ENCODE measurements at regions not wholly inside any gene's neighbourhood (a gene's known extent, or its start where the extent isn't known, plus 50 kb on each side); places are given as distances from the start of the nearest gene placed in this dataset.

DNA sequence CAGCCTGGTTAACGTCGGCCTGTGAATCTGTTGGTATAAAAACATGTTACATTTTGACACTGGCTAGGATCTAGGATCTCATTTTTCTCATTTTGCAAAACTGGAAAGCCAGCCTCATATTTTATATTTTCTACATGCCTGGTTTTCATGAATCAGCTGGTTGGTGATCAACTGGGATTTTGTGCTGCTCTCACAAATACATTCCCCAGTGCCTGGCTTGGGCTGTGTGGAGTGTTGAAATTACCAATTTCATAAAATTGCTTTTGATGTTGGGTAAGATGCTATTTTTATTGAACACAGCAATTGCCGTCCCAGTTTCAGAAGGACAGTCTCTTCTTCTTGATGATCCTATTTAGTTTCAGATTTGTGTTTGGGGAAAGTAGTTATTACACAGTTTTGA lies 604.3 kb downstream of the TAFA4 start:
- no peak for DNase-seq (ENCODE audit: low read depth in 4 of 4, low spot score in 3 of 4)

- DNase-seq (ENCODE audit: low read depth in 4 of 4, low spot score in 3 of 4) = no peak
Observed at GRCh38 chr3:68315964-68316363, 616.4 kb downstream of the TAFA4 start.

DNA sequence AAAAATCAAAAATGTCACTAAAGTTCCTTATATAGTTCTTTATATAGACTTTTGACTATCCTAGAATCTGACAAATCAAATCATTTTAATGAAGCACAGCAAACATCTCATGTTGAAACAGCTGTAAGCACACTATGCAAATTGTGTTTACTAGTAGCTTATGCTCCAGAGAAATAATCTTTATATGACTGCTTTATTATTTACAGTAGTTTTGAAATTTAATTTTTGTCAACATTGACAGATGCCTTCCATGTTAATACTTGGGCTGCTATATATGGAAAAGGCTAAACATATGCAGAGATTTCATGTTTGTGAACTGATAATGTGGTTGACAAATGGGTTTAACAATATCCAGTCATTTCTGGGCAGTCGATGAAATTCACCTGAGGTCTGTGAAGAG lies 616.8 kb downstream of the TAFA4 start:
- no peak for DNase-seq (ENCODE audit: low read depth in 4 of 4, low spot score in 3 of 4)

DNA sequence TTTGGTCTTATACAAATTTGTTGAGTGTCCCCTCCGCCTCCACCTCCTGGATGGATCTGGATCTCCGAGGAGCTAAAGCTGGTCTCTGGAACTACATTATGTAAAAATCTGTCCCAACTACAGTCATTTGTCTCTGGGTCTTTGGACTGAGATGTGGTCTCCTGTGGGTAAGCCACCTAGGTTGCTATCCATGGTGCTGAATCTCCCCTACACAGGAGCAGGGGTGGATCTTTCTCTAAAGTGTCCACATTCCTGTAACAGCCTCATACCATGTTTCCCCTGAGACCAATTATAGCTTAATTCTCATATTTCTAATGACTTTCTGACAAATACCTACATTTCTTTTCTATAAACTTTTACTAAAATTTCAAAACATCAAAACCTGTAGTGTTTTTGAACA lies 625.8 kb downstream of the TAFA4 start:
- DNase-seq (ENCODE audit: low read depth in 4 of 4, low spot score in 3 of 4) = peak; percentile 50 to 56 (median 54)

DNA sequence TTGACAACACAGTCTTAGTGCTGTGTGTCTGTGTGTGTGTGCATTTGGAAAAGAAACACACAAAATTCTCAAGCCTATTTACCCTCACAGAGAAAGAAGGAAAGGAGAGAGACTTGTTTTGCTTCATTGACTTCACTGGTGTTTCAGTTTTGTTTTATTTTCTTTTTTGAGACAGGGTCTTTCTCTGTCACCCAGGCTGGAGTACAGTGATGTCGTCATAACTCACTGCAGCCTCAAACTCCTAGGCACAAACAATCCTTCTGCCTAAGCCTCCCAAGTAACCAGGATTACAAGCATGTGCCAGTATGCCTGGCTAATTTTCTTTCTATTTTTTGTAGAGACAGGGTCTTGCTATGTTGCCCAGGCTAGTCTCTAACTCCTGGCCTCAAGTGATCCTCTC lies 636.9 kb downstream of the TAFA4 start:
- DNase-seq (ENCODE audit: low read depth in 4 of 4, low spot score in 3 of 4) = no peak

DNA sequence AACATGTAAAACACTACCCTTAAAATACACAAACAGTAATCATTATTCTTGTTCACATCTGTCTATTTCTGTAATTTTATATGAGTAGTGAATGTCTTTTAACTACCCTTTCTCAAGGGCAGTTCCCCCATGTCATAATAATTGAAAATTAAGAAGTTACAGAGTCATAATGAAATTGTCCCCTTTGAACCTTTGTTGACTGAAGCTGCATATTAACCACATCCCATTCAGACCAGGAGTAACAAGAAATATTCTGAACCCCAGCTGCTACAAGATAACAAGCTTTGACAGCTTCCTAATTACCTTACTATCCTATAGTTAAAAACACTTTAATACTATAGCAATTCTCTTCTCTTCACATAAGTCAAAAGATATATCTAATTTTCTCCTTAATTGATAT lies 635.9 kb upstream of the SUCLG2 start:
- DNase-seq (ENCODE audit: low read depth in 4 of 4, low spot score in 3 of 4) = no peak

DNA sequence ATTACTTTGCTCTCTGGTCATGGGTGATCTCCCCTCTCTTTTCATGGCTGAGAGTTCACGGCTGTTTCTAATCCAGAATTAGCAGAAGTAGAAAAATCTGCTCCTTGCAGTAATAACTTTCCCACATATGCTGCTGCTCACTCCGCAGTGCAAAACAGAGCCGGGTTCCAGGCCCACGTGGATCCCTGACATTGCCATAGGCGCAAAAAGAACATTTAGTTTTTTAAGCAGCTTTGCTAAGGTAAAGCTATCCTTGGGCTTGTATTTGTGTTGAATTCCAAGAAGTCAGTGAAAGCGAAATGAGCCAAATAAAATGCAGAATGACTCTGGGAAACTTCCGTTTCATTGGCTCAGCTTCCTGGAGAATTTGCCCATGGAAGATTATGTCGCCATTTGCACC lies 633.7 kb upstream of the SUCLG2 start:
- DNase-seq (ENCODE audit: low read depth in 4 of 4, low spot score in 3 of 4) = no peak

DNA sequence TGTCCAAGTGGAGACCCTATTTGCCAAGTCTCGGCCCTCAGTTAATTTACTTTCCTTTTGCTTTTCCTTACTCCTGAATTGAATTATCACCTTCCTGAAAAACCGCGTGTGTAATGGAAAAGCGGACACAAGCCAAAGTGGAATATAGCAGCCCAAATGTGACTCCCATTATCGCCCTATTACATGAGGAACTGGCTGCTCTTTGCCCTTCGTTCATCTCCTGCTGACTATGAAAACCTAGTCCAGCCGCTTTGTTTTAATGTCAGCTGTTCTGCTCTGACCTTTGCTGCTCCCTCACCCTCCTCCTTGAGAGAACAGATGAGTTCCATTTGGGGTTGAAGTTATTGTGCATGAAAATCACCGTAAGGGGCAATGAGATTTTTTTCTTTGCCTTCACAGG lies 632.7 kb upstream of the SUCLG2 start:
- no peak for DNase-seq (ENCODE audit: low read depth in 4 of 4, low spot score in 3 of 4)

DNA sequence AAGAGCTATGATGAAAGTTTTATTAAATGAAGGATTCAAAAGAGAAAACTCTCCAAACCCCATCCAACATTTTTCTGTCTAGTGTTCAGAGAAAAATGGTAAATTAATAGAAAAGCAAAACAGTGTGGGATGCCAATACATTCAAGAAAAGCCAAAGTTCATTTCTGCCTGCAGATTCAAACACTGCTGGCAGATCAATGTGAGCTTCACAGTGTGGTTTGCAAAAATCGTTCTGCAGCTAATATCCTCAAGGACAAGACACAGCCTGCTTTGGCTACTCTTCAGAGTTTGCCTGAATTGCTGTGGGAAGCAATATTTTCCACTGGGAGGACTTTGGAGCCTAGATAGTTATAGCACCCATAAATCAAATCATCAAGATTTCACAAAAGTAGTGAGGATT lies 619.9 kb upstream of the SUCLG2 start:
- no peak for DNase-seq (ENCODE audit: low read depth in 4 of 4, low spot score in 3 of 4)

DNA sequence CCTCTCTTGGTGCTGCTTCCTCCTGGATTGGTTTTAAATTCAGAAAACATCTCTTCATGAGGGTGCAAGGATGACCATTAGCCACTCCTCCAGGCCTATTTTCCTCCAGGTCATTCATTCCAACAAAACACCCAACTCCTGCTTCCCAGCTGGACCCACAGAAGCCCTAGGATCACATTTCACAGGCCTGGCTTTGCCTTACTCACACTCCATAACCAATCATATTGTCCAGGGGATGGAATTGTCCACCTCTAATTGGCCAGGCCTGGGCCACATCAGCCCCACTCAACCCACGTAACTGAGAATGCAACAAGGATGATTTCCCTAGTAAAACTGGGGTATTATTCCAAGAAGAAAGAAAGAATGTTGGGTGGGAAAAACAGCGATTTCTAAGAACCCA lies 616.7 kb upstream of the SUCLG2 start:
- no peak for DNase-seq (ENCODE audit: low read depth in 4 of 4, low spot score in 3 of 4)

GRCh38 chr3:68256635-68257223 lies 602.3 kb upstream of the SUCLG2 start:
- no peak for DNase-seq (ENCODE audit: low read depth in 4 of 4, low spot score in 3 of 4)

DNA sequence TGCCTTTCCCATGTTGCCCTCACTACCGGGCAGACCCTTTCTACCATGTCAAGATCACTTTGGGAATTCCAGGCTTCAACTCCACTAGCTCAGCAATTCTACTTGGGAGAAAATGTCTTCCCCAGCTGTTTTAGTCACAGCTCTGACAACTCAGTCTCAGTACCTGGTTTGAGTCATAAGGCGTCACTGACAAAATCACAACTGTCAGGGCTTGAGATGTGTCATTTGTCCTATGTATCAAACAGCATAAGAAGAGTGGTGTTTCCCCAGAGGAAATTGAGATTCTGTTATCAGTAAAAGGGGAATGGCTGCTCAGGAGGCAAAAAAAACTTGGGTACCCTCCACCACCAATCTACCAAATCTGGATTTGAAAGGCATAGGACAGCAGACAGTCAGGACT lies 594.9 kb upstream of the SUCLG2 start:
- no peak for DNase-seq (ENCODE audit: low read depth in 4 of 4, low spot score in 3 of 4)

GRCh38 chr3:68242606-68243005 lies 588.2 kb upstream of the SUCLG2 start:
- no peak for DNase-seq (ENCODE audit: low read depth in 4 of 4, low spot score in 3 of 4)

DNA sequence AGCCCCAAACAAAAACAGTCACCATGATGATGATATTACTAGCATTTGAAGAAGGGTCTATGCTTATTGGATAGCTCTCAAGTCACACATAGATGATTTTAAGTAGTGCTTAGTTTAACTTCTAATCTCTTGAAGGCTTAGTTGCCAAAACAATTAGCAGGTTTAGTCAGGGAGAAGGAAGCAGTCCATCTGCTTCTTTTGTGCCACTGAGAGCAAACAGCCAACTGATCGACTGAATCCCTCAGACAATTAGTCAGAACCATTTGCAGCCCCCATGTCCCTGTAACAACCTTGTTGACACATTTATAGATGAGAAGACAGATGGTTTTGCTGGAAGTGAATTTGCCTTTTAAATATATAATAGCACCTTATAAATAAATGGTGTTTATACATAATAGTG lies 585.1 kb upstream of the SUCLG2 start:
- no peak for DNase-seq (ENCODE audit: low read depth in 4 of 4, low spot score in 3 of 4)

DNA sequence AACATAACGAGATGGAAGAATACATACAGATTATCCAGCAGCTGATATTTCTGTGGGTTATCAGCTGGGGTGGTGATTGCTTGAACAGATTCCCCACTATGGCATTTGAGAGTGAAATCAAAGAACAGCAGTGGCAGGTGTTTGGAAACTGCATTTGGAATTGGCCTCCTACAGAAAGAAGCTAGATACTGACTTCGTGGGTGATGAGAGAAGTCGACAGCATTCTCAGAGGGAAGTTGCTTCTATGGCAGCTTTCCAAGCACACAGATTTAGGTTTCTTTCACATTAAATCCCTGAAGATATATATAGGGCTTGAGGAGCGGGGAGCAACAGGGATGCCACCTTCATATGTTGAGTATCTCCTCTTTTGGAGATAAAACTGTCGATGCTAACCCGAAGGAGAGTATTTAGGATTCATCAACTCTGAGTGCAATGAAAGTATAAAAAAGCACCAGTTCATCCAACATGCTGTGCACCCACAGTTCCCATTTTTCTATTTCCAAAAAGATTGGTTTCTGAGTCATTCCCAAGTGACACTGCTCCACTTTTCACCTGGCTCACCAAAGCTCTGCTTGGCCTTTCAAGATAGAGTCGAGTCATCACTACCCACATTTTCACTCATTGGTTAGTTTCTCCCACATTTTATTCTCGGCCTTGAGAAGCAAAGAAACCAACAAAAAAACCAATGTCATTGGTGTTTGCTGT lies 579.8 kb upstream of the SUCLG2 start:
- no peak for DNase-seq (ENCODE audit: low read depth in 4 of 4, low spot score in 3 of 4)

DNA sequence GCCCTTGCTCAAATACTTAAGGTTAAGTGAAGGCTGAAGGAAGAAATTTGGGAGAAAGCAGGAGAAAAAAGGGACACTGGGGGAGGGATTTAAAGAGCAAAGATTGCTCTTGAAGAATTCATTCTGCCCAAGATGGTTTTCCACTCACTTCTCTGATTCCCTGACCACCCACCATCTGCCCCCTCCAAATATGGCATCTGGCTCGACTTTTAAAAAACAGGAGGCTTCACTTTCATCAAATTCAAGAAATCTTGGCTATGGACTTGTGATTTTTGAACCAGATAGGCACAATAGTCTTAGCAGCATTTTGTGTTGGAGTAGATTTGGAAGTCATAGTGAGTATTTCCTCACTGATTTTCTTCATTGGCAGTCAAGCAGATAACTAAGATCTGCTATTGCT lies 574.4 kb upstream of the SUCLG2 start:
- DNase-seq (ENCODE audit: low read depth in 4 of 4, low spot score in 3 of 4) = no peak

DNA sequence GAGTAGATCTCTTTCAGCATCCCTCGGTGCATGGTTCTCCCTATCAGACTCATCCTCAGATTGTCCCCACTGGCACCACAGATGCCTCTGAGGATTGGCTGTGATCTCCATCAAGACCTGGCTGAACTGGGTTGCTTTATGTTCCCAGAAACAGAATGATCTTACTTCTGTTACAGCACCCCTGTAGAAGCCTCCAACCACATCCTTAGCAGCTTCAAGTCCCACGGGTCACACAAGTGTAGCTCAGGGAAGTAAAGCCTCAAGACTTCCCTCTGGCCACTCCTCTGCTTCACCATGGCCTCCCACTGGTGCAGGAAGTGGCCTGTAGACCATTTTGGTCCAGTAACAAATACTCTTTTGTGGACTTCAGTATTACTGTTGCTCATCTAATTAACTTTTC lies 566.4 kb upstream of the SUCLG2 start:
- no peak for DNase-seq (ENCODE audit: low read depth in 4 of 4, low spot score in 3 of 4)

GRCh38 chr3:68211637-68212036 lies 557.2 kb upstream of the SUCLG2 start:
- no peak for DNase-seq (ENCODE audit: low read depth in 4 of 4, low spot score in 3 of 4)

GRCh38 chr3:68210635-68211034 lies 556.2 kb upstream of the SUCLG2 start:
- DNase-seq (ENCODE audit: low read depth in 4 of 4, low spot score in 3 of 4) = no peak

DNA sequence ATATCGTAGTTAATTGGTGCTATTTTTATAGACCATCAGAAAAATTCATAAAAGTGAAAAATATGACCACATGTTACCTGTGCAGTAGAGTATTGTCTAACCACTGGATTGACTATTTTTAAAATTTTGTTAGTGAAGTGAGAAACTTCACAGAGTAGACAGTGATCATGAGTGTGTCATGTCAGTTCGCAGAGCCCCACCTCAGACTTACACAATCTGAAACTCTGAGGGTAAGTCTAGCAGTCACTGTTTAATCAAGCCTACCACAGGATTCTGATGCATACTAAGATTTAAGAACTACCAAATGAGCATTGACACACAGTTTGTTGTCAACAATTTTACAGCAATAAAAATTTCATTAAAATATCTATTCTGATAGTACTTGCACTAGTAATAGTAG lies 552.9 kb upstream of the SUCLG2 start:
- no peak for DNase-seq (ENCODE audit: low read depth in 4 of 4, low spot score in 3 of 4)

DNA sequence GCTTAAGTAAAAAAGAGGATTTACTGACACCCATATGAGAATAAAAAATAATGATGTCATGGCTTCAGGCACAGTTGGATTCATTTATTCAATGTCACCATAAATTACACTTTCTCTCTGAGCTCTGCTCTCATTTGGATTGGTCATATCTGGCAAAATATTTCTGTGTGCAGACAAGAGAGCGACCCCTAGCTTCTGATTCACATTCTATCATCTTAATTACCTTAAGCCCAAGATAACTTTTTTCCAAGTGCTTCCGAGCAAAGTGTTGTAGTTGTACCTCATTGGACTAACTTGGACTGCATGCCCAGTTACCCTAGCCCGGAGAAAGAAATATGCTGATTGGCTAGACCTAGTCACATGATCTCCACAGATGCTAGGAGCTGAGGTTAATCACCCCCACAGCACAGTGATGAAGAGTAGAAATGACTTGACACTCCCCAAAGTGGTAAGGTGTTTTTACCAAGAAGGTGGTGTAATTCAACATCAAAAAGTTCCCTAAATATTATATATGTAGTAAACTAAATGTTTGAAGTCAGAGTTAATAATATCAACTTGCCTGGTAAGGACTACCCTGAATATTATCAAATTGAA lies 552.2 kb upstream of the SUCLG2 start:
- DNase-seq (ENCODE audit: low read depth in 4 of 4, low spot score in 3 of 4) = no peak

DNA sequence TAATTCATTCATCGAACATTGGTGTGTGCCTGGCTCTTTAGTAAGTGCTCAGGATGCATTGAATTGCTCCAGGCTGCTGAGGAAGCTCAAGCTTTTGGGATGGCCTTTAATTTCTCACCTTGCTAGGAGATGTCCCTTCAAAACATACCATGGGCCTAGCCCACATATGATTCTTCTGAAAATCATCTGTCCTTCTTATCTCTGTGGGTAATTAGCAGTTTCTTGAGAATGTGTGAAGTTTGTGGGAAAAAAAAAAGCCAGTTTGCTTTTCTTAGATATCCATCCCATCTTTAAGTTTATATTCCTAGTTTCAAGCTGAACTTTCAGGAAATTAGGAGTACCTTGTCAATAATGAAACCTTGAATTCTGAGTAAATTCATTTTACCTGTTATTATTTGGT lies 532.3 kb upstream of the SUCLG2 start:
- DNase-seq (ENCODE audit: low read depth in 4 of 4, low spot score in 3 of 4) = no peak

Measured in right renal pelvis (tissue), 4 donors.